ENCODE measurements at regions not wholly inside any gene's neighbourhood (a gene's known extent, or its start where the extent isn't known, plus 50 kb on each side); places are given as distances from the start of the nearest gene placed in this dataset.

DNA sequence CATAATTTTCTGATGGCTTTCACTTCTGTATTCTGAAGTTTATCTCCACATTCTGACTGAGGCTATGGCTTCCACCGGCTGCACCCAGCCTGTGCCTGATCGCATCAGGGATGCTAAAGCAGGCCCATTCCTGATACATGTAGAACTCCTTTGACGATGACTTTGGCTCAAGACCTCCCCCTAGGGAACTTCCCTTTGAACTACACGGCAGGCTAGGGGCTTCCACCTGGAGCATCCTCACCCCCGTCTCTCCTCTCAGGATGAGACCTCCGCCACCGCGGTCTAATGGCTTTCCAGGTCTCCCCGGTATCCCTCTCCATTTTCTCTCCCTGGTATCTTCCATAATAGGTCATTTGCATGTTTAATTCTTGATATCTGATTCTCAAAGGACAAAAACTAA is 214.9 kb upstream of the CHST9 start:
- H3K27me3 ChIP-seq = no peaks in the 10 kb centered on the region
- no peaks in the 10 kb centered on the region for H3K9me3 ChIP-seq
- no peaks in the 10 kb centered on the region for H3K4me1 ChIP-seq
- H3K4me3 ChIP-seq = no peak overlapping the region
- intact Hi-C loops (cut with DNase I; ENCODE audit: low total_unique reads) = no loop called here
- no peak overlapping the region for H3K27ac ChIP-seq
- TF ChIP-seq POLR2A (IDR thresholded peaks at IDR 0.05) = no peak
- TF ChIP-seq, protein P1, sequence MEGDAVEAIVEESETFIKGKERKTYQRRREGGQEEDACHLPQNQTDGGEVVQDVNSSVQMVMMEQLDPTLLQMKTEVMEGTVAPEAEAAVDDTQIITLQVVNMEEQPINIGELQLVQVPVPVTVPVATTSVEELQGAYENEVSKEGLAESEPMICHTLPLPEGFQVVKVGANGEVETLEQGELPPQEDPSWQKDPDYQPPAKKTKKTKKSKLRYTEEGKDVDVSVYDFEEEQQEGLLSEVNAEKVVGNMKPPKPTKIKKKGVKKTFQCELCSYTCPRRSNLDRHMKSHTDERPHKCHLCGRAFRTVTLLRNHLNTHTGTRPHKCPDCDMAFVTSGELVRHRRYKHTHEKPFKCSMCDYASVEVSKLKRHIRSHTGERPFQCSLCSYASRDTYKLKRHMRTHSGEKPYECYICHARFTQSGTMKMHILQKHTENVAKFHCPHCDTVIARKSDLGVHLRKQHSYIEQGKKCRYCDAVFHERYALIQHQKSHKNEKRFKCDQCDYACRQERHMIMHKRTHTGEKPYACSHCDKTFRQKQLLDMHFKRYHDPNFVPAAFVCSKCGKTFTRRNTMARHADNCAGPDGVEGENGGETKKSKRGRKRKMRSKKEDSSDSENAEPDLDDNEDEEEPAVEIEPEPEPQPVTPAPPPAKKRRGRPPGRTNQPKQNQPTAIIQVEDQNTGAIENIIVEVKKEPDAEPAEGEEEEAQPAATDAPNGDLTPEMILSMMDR (IDR thresholded peaks at IDR 0.05) = no peak
- DNase-seq = no peak
- no peaks in the 10 kb centered on the region for H3K36me3 ChIP-seq

DNA sequence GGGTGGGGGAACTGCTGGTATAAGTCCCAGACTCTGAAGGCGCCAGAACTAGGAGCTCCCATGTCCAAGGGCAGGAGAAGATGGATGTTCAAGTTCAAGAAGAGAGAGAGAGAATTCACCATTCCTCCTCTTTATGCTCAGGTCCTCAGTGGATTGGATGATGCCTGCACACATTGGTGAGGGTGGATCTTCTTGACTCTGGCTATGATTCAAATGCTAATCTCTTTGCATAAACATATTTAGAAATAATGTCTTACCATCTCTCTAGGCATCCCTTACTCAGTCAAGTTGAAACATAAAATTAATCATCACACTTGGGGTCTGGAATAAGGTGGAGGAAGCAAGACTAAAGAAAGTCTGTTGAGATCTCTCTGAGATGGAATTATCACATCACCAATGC is 210.6 kb upstream of the CHST9 start:
- intact Hi-C loops (cut with DNase I; ENCODE audit: low total_unique reads) = no loop called here
- TF ChIP-seq, protein P1 (IDR thresholded peaks at IDR 0.05) = no peak
- TF ChIP-seq POLR2A (IDR thresholded peaks at IDR 0.05) = no peak
- H3K9me3 ChIP-seq = no peaks in the 10 kb centered on the region
- H3K4me3 ChIP-seq = no peak overlapping the region
- no peak overlapping the region for H3K27ac ChIP-seq
- H3K36me3 ChIP-seq = no peaks in the 10 kb centered on the region
- H3K27me3 ChIP-seq = no peaks in the 10 kb centered on the region
- DNase-seq = no peak
- H3K4me1 ChIP-seq = no peaks in the 10 kb centered on the region

DNA sequence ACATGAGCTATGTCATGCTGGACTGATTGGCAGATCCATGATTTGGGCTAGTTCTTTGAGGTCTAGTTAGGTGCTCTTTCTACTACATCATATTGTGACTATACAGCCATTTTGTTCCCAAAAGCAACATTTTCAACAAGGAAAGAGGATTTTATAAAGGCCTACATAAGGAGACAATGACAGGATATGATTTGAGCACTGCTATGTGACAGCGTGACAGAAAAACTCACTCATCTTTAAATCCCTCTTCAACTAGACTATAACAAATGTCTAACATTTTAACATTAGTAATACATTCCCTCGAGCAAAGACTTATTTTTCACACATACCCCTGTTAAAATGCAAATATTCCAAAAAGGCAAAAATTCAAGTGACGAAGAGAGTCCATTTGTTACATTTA is 209.6 kb upstream of the CHST9 start:
- intact Hi-C loops (cut with DNase I; ENCODE audit: low total_unique reads) = no loop called here
- TF ChIP-seq, protein P1 (IDR thresholded peaks at IDR 0.05) = no peak
- TF ChIP-seq POLR2A (IDR thresholded peaks at IDR 0.05) = no peak

DNA sequence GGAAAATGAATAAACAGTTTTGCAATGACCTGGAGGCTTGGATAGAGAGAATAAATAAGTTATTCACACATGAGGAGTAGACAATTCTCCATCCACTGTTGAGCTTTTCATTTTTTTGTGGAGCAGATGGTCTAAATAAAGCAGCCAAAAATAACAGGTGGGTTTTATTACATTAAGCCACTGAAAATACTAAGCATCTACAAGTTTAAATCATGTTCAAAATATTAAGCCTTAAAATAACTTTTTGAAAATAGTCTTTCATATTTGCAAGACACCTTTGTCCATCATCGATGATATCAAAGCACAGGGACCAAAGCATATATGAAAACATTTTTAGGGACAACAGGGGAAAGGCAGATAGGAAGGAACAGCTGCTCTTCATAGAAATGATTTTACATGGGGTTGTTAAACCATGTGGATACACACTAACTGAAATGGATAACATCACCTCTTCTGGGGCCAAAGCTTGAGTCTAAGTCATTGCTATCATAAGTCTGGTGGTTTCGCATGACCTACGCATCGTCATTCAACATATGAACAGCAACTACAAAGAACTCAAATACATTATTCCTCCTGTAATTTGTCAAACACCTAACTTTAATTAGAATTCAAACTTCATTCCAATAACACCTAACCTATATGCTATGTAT is 197.6 kb upstream of the CHST9 start:
- no peak overlapping the region for H3K27ac ChIP-seq
- intact Hi-C loops (cut with DNase I; ENCODE audit: low total_unique reads) = no loop called here
- H3K4me1 ChIP-seq = no peaks in the 10 kb centered on the region
- H3K36me3 ChIP-seq = no peaks in the 10 kb centered on the region
- TF ChIP-seq, protein P1 (IDR thresholded peaks at IDR 0.05) = no peak
- no peak for TF ChIP-seq POLR2A (IDR thresholded peaks at IDR 0.05)
- no peak overlapping the region for H3K4me3 ChIP-seq
- no peak for DNase-seq
- no peaks in the 10 kb centered on the region for H3K9me3 ChIP-seq
- H3K27me3 ChIP-seq = no peaks in the 10 kb centered on the region

More for the DNA sequence above, 209.6 kb upstream of the CHST9 start:
- no peaks in the 10 kb centered on the region for H3K27me3 ChIP-seq
- H3K36me3 ChIP-seq = no peaks in the 10 kb centered on the region
- no peaks in the 10 kb centered on the region for H3K4me1 ChIP-seq
- no peaks in the 10 kb centered on the region for H3K9me3 ChIP-seq
- H3K4me3 ChIP-seq = no peak overlapping the region
- DNase-seq = no peak
- no peak overlapping the region for H3K27ac ChIP-seq

DNA sequence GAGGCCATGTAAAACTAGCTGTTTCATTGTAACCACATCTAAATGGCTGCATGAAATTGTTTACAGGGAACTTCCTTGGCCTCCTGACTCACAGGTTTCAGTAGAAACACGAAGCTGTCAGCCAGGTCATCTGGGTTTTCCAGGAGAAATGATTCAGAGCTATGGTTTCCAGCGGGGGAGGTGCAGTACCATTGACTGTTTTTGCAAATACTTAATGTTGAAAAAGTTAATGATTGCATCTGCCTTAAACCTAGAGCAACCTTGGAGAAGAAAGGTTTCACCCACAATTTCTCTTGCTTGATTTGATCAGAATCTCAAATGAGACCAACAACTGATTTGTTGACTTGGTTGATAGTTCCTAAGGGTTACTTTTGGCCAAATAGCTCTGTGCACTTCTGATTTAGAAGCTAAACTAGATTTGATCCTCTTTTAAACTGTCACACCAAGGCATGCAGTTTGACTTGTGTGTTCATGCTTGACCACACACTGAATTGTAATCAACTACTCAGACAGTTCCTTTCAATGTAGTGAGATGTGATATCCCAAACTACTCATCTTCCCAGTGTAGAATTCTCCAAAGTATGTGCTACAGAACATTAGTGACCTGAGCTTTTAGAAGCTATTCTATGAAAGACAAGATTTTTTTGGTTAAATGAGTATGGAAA is 193.5 kb upstream of the CHST9 start:
- H3K27me3 ChIP-seq = no peaks in the 10 kb centered on the region
- no peak for DNase-seq
- no peaks in the 10 kb centered on the region for H3K36me3 ChIP-seq
- no peak for TF ChIP-seq POLR2A (IDR thresholded peaks at IDR 0.05)
- TF ChIP-seq, protein P1 (IDR thresholded peaks at IDR 0.05) = no peak
- no peak overlapping the region for H3K4me3 ChIP-seq
- no peaks in the 10 kb centered on the region for H3K9me3 ChIP-seq
- H3K4me1 ChIP-seq = no peaks in the 10 kb centered on the region
- H3K27ac ChIP-seq = no peak overlapping the region
- intact Hi-C loops (cut with DNase I; ENCODE audit: low total_unique reads) = no loop called here

Measured in uterus (tissue), 3 donors.